ENCODE measurements at regions not wholly inside any gene's neighbourhood (a gene's known extent, or its start where the extent isn't known, plus 50 kb on each side); places are given as distances from the start of the nearest gene placed in this dataset.

DNA sequence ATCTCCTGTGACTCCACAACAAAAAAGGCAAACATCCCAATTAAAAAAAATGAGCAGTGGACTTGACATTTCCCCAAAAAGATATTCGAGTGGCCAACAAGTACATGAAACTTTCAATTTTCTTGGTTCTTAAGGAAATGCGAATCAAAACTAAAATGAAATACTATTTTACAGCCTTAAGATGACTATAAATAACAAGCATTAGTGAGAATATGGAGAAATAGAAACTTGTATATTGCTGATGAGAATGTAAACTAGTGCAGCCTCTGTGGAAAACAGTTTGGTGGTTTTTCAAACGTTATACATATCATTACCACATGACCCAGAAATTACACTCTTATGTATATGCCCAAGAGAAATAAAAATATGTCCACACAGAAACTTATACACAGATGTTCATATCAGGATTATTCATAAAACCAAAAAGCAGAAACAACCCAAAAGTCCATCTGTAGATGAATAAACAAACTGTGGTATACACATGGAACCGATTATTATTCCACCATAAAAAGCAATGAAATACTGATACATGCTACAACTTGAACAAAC lies 153.2 kb upstream of the GPR149 start:
- no peak for TF ChIP-seq CTCF (IDR thresholded peaks at IDR 0.05)
- no peak for TF ChIP-seq EZH2 (IDR thresholded peaks at IDR 0.05)
- no peak for TF ChIP-seq EZH2phosphoT487 (IDR thresholded peaks at IDR 0.05)

Measured in neural progenitor cell (in vitro differentiated cells).